SU-DHL-6 (cell line): ENCODE measurements at regions not wholly inside any gene's neighbourhood (a gene's known extent, or its start where the extent isn't known, plus 50 kb on each side); places are given as distances from the start of the nearest gene placed in this dataset.

Source experiments
- CTCF ChIP-seq: fragments of 200-600 bp; sonication (generic); IDR thresholded peaks from one replicate; pipeline ENCODE4 v1.5.1; 2017; ENCODE audit warnings: antibody characterized with exemption, mild to moderate bottlenecking, low read length, moderate library complexity; ENCODE audit not compliant: insufficient read depth, poor library complexity, severe bottlenecking
- EZH2phosphoT487 ChIP-seq: fragments of 200-600 bp; sonication (generic), shearing (Covaris generic); conservative IDR thresholded peaks from 2 replicates; pipeline ENCODE4 v1.6.1; 2018; ENCODE audit warnings: mild to moderate bottlenecking, antibody characterized with exemption, low read length, moderate library complexity, mixed read lengths

GRCh38 chr6:25220857-25221256 lies 58.3 kb upstream of the CARMIL1 start:
- TF ChIP-seq CTCF, result no peak
- TF ChIP-seq EZH2phosphoT487, result no peak
